ENCODE measurements at regions not wholly inside any gene's neighbourhood (a gene's known extent, or its start where the extent isn't known, plus 50 kb on each side); places are given as distances from the start of the nearest gene placed in this dataset.

GRCh38 chr7:63071396-63071795 is 927.3 kb upstream of the ZNF722 start:
- TF ChIP-seq CTCF (IDR thresholded peaks at IDR 0.05) (no peak), SIN3A (IDR thresholded peaks at IDR 0.05; ENCODE audit: borderline replicate concordance, insufficient read depth, low read depth, low read length) (no peak), POLR2AphosphoS5 (IDR thresholded peaks at IDR 0.05; ENCODE audit: low read depth, low read length) (no peak)
